ENCODE measurements at regions not wholly inside any gene's neighbourhood (a gene's known extent, or its start where the extent isn't known, plus 50 kb on each side); places are given as distances from the start of the nearest gene placed in this dataset.

- TF ChIP-seq, protein P1, sequence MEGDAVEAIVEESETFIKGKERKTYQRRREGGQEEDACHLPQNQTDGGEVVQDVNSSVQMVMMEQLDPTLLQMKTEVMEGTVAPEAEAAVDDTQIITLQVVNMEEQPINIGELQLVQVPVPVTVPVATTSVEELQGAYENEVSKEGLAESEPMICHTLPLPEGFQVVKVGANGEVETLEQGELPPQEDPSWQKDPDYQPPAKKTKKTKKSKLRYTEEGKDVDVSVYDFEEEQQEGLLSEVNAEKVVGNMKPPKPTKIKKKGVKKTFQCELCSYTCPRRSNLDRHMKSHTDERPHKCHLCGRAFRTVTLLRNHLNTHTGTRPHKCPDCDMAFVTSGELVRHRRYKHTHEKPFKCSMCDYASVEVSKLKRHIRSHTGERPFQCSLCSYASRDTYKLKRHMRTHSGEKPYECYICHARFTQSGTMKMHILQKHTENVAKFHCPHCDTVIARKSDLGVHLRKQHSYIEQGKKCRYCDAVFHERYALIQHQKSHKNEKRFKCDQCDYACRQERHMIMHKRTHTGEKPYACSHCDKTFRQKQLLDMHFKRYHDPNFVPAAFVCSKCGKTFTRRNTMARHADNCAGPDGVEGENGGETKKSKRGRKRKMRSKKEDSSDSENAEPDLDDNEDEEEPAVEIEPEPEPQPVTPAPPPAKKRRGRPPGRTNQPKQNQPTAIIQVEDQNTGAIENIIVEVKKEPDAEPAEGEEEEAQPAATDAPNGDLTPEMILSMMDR (IDR thresholded peaks at IDR 0.05) = no peak
- no peak for TF ChIP-seq POLR2AphosphoS5 (IDR thresholded peaks at IDR 0.05)
- no peak for TF ChIP-seq POLR2A (IDR thresholded peaks at IDR 0.05)
These were observed 70.8 kb upstream of the KDM7A start for GRCh38 chr7:140247559-140247958.

All from prostate gland (tissue), 2 donors.